ENCODE measurements at regions not wholly inside any gene's neighbourhood (a gene's known extent, or its start where the extent isn't known, plus 50 kb on each side); places are given as distances from the start of the nearest gene placed in this dataset.

DNA sequence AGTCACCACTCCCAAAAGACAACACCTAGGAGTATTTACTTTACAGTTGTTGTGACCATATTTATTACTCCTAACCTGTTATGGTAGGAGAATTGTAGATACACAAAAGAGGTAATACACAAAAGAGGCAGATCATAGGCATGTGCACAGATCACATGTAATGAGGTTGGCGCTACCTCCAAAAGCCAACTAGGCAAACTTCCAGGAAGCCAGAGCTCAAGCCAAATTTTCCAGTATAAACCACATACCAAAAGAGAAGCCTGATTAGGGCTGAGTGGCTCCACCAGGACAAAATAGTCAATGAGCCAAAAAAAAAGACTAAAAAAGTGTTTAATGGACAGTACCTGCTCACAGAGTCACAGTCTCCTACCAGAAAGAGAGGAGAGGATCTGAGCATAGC lies 195.0 kb upstream of the PBX1 start:
- no peaks in the 10 kb centered on the region for H3K27me3 ChIP-seq
- DNase-seq, result no peak
- H3K9me3 ChIP-seq (replicated peaks in 1 of 3), result no peaks in the 10 kb centered on the region
- no peaks in the 10 kb centered on the region for H3K36me3 ChIP-seq (replicated peaks in 1 of 2)
- TF ChIP-seq CTCF (IDR thresholded peaks at IDR 0.05), result no peak
- no peak for TF ChIP-seq POLR2A (IDR thresholded peaks at IDR 0.05)
- 81 to 96% (median 93%) methylated on average over 1 of the region's 1 CpG for WGBS, 4 donors
- no peak overlapping the region for H3K27ac ChIP-seq
- no peak overlapping the region for H3K4me3 ChIP-seq
- intact Hi-C loops (cut with DNase I), result no loop called here
- no peaks in the 10 kb centered on the region for H3K4me1 ChIP-seq (replicated peaks in 1 of 2)

DNA sequence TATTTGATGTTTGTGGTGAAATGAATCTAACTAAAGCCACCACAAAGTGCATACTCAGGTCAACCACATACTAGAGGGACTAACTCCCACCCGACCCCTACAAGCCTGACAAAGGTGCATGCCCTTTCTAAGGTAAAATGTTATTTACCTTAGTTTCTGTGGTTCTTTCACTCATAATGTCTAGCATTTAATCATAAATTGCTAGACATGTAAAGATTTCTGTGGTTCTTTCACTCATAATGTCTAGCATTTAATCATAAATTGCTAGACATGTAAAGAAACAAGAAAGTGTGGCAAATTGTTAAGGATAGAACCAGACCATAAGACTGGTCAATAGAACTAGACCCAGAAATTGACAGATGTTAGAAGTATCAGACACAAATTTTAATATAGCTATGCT lies 193.0 kb upstream of the PBX1 start:
- intact Hi-C loops (cut with DNase I), result no loop called here
- Histone ChIP-seq H3K27me3 (no peaks in the 10 kb centered on the region), H3K9me3 (replicated peaks in 1 of 3) (no peaks in the 10 kb centered on the region), H3K4me1 (replicated peaks in 1 of 2) (no peaks in the 10 kb centered on the region), H3K4me3 (no peak overlapping the region), H3K27ac (no peak overlapping the region), H3K36me3 (replicated peaks in 1 of 2) (no peaks in the 10 kb centered on the region)
- TF ChIP-seq POLR2A (IDR thresholded peaks at IDR 0.05) (no peak), CTCF (IDR thresholded peaks at IDR 0.05) (no peak)
- WGBS, 4 donors, result 69 to 71% (median 69%) methylated on average over 1 of the region's 1 CpG
- no peak for DNase-seq

GRCh38 chr1:164369698-164370365 lies 189.2 kb upstream of the PBX1 start:
- TF ChIP-seq CTCF (IDR thresholded peaks at IDR 0.05), result no peak
- TF ChIP-seq POLR2A (IDR thresholded peaks at IDR 0.05), result no peak
- no peak for DNase-seq
- H3K36me3 ChIP-seq (replicated peaks in 1 of 2), result no peaks in the 10 kb centered on the region
- intact Hi-C loops (cut with DNase I), result no loop called here
- no peaks in the 10 kb centered on the region for H3K9me3 ChIP-seq (replicated peaks in 1 of 3)
- no peaks in the 10 kb centered on the region for H3K4me1 ChIP-seq (replicated peaks in 1 of 2)
- no peak overlapping the region for H3K27ac ChIP-seq
- WGBS, 4 donors, result 68 to 78% (median 73%) methylated on average over 4 of the region's 4 CpGs
- no peak overlapping the region for H3K4me3 ChIP-seq
- H3K27me3 ChIP-seq, result no peaks in the 10 kb centered on the region

- Histone ChIP-seq H3K27ac (no peak overlapping the region), H3K27me3 (no peaks in the 10 kb centered on the region), H3K4me3 (no peak overlapping the region), H3K36me3 (replicated peaks in 1 of 2) (no peaks in the 10 kb centered on the region), H3K4me1 (replicated peaks in 1 of 2) (no peaks in the 10 kb centered on the region), H3K9me3 (replicated peaks in 1 of 3) (no peaks in the 10 kb centered on the region)
- intact Hi-C loops (cut with DNase I), result no loop called here
- DNase-seq, result peak in 5 of 7 donors; percentile 8 to 65 (median 22)
- 32 to 58% (median 45%) methylated on average over 4 of the region's 4 CpGs for WGBS, 4 donors
- no peak for TF ChIP-seq POLR2A (IDR thresholded peaks at IDR 0.05)
- no peak for TF ChIP-seq CTCF (IDR thresholded peaks at IDR 0.05)
These were observed 178.1 kb upstream of the PBX1 start for GRCh38 chr1:164380893-164381292.
